ENCODE measurements at regions not wholly inside any gene's neighbourhood (a gene's known extent, or its start where the extent isn't known, plus 50 kb on each side); places are given as distances from the start of the nearest gene placed in this dataset.

- no peak overlapping the region for H3K4me3 ChIP-seq (ENCODE audit: low read depth in 1 of 3, low read length in 3 of 3)
- no peaks in the 10 kb centered on the region for H3K36me3 ChIP-seq (ENCODE audit: control insufficient read depth in 4 of 4, insufficient read depth in 3 of 4, low read depth in 1 of 4, low read length in 3 of 4)
- no peaks in the 10 kb centered on the region for H3K9me3 ChIP-seq (ENCODE audit: control insufficient read depth in 4 of 4, low read length in 3 of 4)
- no peak for DNase-seq (ENCODE audit: low spot score)
- no peak for TF ChIP-seq GABPA (IDR thresholded peaks at IDR 0.05 in 1 of 2, conservative IDR thresholded peaks at IDR 0.05 in 1 of 2)
- TF ChIP-seq FOXA2 (IDR thresholded peaks at IDR 0.05) = no peak
- no peak for TF ChIP-seq EGR1 (IDR thresholded peaks at IDR 0.05; ENCODE audit: low read depth in 2 of 2)
- no peak for TF ChIP-seq NR2F2 (IDR thresholded peaks at IDR 0.05)
- TF ChIP-seq JUND (IDR thresholded peaks at IDR 0.05) = no peak
- TF ChIP-seq TAF1 (conservative IDR thresholded peaks at IDR 0.05) = no peak
- no peak for TF ChIP-seq YY1 (IDR thresholded peaks at IDR 0.05)
- TF ChIP-seq RXRA (IDR thresholded peaks at IDR 0.05) = no peak
- no peak for TF ChIP-seq RAD21 (IDR thresholded peaks at IDR 0.05)
- no peak for TF ChIP-seq SP1 (IDR thresholded peaks at IDR 0.05)
- TF ChIP-seq REST (IDR thresholded peaks at IDR 0.05) = no peak
- no peak for TF ChIP-seq ZBTB33 (IDR thresholded peaks at IDR 0.05)
- no peak for TF ChIP-seq FOXA1 (IDR thresholded peaks at IDR 0.05)
- no peak for TF ChIP-seq HNF4G (IDR thresholded peaks at IDR 0.05)
- TF ChIP-seq CTCF (IDR thresholded peaks at IDR 0.05; ENCODE audit: low read depth, low read length, missing input control) = no peak
- TF ChIP-seq, protein P1, sequence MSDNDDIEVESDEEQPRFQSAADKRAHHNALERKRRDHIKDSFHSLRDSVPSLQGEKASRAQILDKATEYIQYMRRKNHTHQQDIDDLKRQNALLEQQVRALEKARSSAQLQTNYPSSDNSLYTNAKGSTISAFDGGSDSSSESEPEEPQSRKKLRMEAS (IDR thresholded peaks at IDR 0.05) = no peak
- TF ChIP-seq HNF4A (conservative IDR thresholded peaks at IDR 0.05) = no peak
- H3K27me3 ChIP-seq (ENCODE audit: control insufficient read depth in 4 of 4, insufficient read depth in 4 of 4, low read length in 3 of 4) = peaks cover 0 to 2% (median 0%) of the 10 kb centered on the region in 4 donors
- H3K27ac ChIP-seq (ENCODE audit: low read depth in 1 of 2, low read length in 2 of 2) = no peak overlapping the region
- no peak overlapping the region for H3K9ac ChIP-seq (ENCODE audit: low read depth in 1 of 2, low read length in 2 of 2)
- no peaks in the 10 kb centered on the region for H3K4me1 ChIP-seq (ENCODE audit: control insufficient read depth in 4 of 4, insufficient read depth in 4 of 4, low read length in 3 of 4)
Observed at GRCh38 chr7:85561706-85562105, 374.9 kb upstream of the SEMA3D start.

Data from liver (tissue), 7 donors.